ENCODE measurements at regions not wholly inside any gene's neighbourhood (a gene's known extent, or its start where the extent isn't known, plus 50 kb on each side); places are given as distances from the start of the nearest gene placed in this dataset.

- TF ChIP-seq CTCF (conservative IDR thresholded peaks at IDR 0.05; ENCODE audit: low read length) (no peak), EZH2phosphoT487 (IDR thresholded peaks at IDR 0.05; ENCODE audit: borderline replicate concordance) (no peak)
Observed at GRCh38 chr11:127412234-127412633, 411.7 kb upstream of the KIRREL3 start.
